LNCaP clone FGC (cell line): ENCODE measurements at regions not wholly inside any gene's neighbourhood (a gene's known extent, or its start where the extent isn't known, plus 50 kb on each side); places are given as distances from the start of the nearest gene placed in this dataset.

Experiments
- DNase-seq: peaks from one replicate; pipeline ENCODE4 v3.0.0-alpha.2; 2011; ENCODE audit warnings: low read depth
- H3K4me3 ChIP-seq: 2 replicates; pipeline ENCODE4 v1.5.1; 2011; ENCODE audit warnings: mild to moderate bottlenecking, low read depth, low read length, control low read depth
- TF ChIP-seq, protein P1 (sequence below): IDR thresholded peaks from 2 replicates; pipeline ENCODE4 v1.5.1; 2012; ENCODE audit warnings: mild to moderate bottlenecking; ENCODE audit not compliant: control insufficient read depth, insufficient read depth; ENCODE audit errors: extremely low read depth

DNA sequence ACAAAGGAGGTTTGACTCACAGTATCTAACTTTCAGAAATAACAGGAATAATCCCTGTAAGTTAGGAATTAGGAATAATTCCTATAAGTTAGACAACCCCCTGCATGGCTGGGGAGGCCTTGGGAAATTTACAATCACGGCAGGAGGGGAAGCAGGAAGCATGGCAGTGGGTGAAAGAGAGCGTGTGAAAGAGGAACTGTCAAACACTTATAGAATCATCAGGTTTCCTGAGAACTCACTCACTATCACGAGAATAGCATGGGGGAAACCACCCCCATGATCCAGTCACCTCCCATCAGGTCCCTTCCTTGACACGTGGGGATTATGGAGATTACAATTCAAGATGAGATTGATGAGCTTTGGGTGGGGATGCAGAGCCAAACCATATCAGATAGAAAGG lies 385.5 kb downstream of the IL20RB start:
- TF ChIP-seq, protein P1, sequence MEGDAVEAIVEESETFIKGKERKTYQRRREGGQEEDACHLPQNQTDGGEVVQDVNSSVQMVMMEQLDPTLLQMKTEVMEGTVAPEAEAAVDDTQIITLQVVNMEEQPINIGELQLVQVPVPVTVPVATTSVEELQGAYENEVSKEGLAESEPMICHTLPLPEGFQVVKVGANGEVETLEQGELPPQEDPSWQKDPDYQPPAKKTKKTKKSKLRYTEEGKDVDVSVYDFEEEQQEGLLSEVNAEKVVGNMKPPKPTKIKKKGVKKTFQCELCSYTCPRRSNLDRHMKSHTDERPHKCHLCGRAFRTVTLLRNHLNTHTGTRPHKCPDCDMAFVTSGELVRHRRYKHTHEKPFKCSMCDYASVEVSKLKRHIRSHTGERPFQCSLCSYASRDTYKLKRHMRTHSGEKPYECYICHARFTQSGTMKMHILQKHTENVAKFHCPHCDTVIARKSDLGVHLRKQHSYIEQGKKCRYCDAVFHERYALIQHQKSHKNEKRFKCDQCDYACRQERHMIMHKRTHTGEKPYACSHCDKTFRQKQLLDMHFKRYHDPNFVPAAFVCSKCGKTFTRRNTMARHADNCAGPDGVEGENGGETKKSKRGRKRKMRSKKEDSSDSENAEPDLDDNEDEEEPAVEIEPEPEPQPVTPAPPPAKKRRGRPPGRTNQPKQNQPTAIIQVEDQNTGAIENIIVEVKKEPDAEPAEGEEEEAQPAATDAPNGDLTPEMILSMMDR = no peak

DNA sequence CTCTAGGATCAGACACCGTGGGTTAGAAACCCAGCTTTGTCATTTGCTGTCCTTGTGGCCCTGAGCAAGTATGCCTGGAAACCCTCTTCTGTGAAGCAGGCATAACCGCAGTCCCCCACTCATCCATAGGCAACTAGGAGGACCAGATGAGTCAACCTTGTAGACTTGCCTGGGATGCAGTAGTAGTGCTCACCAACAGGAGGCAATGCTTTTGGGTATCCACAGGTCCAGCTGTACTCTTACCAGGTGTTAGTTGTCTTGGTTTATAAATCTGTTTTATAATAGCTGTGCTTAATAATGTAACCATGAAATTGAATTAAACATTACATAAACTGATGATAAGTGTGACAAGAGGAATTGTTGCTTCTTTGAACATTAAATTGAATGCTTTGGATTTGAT lies 389.3 kb downstream of the IL20RB start:
- no peak for DNase-seq
- no peak overlapping the region for H3K4me3 ChIP-seq
- TF ChIP-seq, protein P1 = no peak

More for the DNA sequence above, 385.5 kb downstream of the IL20RB start:
- no peak for DNase-seq
- no peak overlapping the region for H3K4me3 ChIP-seq

DNA sequence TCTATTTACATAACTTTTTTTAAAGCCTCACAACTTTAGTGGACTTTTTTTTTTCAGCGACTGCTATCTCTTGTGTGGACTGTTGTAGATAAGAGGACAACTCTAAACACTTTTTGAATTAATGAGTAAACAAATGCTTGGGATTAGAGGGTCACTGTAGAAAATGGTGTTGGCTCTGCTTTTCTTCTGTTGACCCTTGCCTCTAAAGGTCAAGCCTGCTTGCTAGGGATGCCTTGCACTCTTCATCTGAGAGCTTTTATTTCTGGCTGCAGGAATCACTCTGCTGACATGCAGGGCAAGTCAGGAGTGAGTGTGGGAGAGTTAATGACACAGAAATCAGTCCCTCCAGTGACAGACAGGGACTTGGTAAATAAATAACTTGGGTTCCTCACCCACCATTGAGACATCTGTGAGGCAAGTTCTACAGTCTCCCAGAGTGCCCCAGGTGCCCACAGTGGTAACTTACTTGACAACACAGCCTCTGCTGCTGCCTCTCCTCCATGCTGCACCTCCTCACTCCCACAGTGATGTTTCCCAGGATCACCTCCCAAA lies 390.1 kb downstream of the IL20RB start:
- no peak for DNase-seq
- no peak overlapping the region for H3K4me3 ChIP-seq
- TF ChIP-seq, protein P1 = no peak

DNA sequence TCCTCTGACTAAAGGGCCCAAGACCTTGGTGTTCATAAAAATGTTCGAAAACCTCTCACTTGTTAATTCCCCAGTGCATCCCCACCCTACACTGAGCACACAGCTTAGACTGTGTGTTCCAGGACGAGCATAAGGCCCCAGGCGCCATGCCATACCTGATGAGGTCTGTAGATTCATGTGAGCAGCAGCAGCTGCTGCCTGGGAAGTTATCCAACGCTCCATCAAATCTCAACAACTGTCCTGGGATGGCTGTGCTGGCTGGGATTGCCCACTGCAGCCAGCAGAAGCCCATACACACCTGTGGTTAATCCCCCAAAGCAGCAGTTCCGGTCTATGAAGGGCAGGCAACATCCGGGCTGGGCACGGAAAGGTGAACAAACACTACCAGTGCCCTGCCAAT lies 391.2 kb downstream of the IL20RB start:
- TF ChIP-seq, protein P1 = no peak
- DNase-seq = no peak
- no peak overlapping the region for H3K4me3 ChIP-seq

DNA sequence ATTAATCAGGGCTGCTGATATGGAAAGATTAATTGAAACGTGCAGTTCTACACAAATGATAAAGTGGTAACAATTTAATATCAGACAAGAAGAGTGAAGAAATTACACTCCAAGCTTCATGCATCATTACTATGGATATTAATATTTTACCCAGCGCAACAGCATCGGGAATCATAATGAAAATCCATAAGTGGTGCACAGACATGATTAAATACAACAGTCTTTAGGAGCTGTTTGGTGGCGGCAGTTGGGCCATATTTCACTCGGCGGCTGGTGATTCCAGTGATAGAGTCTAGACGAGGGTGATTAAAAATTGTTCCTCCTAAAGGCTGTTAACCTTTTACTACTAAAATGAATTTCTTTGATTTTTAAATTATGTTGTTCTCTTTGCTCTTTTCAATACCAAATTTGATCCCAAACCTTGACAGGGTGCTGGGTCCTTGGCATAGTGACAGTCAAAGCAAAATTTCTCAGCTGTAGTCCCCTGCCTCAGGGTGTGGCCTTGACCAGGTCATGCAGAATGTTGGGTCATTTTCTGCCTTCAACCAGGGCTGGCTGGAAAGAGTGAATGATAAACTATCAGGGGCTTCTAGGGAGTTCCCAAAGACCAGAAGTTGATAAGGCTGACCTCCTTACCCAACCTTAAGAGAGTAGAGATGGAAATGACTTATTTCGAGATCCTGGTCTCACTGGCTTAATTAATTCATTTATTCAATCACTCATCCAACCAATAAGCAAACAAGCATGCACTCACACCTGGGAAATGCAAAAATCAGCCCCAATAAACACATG lies 392.0 kb downstream of the IL20RB start:
- TF ChIP-seq, protein P1 = no peak
- no peak overlapping the region for H3K4me3 ChIP-seq
- DNase-seq = no peak

DNA sequence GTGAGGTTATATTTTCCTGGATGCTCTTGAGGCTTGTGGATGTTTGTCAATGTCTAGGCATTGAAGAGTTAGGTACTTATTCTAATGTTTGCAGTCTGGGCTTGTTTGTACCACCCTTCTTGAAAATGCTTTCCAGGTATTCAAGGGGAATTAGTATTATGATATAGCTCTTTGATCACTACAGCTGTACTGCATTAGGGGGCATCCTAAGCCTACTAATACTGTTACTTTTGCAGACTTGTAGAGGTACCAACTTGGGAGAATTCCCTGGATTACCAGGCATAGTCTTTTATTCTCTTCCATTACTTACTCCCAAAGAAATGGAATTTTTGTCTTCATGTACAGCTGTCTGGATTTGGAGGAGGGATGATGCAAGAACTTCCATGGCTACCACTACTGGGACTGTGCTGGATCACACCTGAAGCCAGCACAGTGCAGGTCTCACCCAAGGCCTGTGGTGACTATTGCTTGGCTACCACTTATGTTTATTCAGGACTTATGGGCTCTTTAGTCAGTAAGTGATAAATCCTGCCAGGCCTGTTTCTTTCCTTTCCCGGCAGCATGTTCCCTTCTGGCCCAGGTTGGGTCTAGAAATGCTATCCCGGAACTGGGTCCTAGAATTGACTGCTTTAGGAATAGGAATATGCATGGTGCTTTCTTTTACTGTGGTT lies 402.9 kb downstream of the IL20RB start:
- TF ChIP-seq, protein P1 = no peak
- peak; percentile 26 for DNase-seq

More for the DNA sequence above, 402.9 kb downstream of the IL20RB start:
- H3K4me3 ChIP-seq = no peak overlapping the region
